DMS153 (cell line): ENCODE measurements at regions not wholly inside any gene's neighbourhood (a gene's known extent, or its start where the extent isn't known, plus 50 kb on each side); places are given as distances from the start of the nearest gene placed in this dataset.
"Not testable (repeated sequence)": the region's sequence is repeated elsewhere in the genome, so short reads cannot be mapped to it uniquely, and the experiment has no call there.

ENCODE experiments used
- DNase-seq: peaks from one replicate; lab custom pipeline; 2025; lab: John Stamatoyannopoulos, UW

DNA sequence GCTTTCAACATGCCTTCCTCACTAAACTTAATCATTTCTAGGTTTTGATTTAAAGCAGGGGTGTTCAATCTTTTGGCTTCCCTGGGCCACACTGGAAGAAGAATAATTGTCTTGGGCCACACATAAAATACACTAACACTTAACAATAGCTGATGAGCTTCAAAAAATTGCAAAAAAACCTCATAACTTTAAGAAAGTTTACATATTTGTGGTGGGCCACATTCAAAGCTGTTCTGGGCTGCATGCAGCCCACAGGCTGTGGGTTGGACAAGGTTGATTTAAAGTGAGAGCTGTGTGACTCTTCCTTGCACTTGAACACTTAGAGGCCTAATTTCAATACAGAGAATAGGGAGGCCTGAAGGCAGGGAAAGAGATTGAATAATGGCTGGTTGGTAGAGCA lies 598.3 kb downstream of the EFNA5 start:
- no peak for DNase-seq

DNA sequence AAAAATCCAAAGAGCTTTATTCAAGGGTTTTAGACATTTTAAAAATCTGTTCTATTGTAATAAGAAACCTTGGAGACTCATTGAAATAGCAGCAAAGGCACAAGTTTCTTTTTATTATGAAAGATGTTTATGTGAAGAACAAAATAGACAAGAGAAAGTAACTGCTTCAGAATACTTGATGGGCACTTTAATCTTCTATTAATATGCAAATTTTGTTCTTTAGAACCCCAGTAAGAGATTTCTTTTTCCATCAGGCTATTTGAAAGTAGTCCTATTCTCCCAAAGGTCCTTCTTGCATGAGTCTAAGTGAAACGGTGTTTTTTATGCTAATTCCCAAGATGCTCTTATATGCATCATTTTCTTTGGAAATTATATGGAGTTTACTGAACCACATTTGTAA lies 602.0 kb downstream of the EFNA5 start:
- DNase-seq: no peak

DNA sequence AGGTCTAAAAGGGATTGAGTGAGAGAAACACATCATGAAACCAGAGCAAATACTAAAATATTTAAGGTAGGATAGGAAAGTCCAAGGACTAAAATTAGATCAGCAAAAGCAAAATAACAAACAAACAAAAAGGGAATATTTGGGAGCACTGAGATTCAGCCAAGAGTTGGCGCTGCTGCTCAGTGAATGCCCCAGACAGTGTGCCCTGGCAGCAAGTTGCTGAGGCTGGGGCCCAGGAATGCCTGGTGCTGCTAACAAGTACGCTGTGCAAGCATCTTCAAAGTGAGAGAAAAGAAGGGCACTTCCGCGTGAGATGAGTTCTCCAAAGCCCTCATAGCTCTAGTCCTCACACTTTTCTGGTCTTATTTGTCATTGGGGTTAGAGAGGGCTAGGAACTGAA lies 603.3 kb downstream of the EFNA5 start:
- DNase-seq: no peak

DNA sequence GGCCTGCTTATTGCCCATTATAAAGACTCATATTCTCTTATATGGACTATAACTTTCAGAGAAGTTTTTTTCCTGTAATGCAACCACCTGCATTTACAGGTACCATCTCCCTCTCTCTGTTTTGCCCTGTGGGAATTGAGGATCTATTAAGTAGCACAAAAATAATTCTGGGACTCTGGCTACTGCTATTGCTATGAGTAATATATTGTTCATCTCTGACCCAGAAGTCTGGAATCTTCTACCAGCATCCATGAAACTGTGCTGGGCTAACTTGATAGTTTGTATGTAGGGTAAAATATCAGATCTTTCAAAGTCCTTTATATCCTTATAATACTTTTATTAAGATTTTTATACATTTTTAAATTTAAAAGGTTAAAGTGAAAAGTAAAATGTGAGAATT lies 607.2 kb downstream of the EFNA5 start:
- no peak for DNase-seq

DNA sequence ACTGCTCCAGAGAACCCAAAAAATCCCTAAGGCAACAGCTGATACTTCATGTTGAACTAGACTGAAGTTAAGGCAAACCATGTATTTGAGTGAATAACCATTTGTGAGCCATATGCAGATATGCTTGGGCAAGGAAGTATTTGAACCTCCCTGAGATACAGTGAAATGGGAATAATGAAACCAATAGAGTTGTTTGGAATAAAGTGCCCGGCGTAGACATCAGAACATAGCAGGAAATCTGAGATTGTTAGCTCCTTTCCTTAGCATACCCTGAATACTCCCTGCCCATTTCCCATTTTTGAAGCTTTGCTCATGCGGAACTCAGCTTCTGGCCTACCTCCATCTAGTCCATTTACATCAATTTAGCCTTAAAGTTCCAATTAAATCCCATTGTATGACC lies 611.9 kb downstream of the EFNA5 start:
- DNase-seq: no peak

DNA sequence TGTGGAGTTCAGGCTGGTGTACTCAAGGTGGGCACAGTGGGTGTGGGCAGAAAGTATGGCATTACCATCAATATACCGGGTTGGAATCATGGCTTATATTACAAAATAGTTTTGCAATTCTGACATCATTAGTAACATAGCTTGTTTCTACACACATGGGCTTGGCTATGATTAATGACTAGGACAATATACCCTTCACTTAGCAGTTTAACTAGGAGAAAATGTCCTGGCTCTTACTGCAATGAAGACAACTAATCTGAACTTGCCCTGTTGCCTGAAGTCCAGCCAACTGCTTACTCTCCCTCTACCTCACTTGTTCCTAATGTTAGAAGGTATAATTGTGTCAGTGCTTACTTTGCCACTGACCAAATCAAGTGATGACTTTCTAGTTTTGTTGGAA lies 612.5 kb downstream of the EFNA5 start:
- no peak for DNase-seq

DNA sequence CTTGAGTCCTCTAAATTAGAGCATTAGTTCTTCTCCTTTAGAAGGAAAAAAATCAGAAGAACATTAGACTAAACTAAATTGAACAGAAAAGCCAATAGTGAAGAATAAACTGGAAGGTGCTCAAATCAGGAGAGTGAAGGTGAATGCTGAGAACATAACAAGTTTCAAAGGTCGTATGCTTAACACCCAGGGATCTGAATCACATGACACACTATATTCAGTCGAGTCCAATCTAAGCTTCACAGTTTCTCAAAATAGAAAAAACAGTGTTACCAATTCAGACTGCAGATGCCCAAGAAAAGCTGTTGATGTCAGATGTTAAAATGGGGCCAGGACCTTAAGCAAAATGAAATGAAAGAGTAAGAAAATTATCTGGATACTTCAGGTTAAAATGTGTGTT lies 614.5 kb downstream of the EFNA5 start:
- no peak for DNase-seq

DNA sequence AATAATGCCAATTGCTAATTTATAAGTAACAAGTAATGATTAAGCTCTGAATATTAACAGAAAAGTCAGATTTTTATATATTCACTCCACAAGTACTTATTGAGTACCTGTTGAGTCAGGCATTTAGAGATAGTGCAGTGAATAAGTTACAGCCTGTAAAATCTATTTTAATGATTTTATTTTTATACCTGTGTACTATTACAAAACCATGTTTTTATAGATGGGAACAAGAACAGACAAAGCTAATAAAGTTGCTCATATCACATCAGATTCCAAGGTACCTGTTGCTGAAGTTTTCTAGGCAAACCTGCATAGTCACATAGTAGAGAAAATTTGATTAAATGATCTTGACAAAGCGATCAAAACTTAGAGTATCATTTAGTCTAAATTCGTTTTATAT lies 623.7 kb downstream of the EFNA5 start:
- no peak for DNase-seq

DNA sequence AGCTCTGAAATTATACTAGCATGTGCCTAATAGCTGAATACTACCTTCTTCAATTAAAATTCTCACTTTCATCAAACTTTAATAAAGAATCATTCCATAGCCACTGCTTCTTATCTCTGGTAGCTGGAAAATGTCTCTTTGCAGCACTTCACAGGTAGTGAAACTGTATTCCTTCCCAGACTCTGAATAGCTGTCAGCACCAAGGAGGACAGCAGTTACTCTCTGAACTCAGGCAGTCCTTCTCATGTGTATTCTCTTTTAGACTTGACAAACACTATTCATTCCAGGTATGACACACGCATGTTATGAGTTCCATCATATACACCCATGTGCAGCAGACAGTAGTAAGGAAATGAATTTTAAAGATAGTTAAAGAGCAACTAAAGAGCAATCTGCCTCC lies 627.1 kb downstream of the EFNA5 start:
- no peak for DNase-seq

DNA sequence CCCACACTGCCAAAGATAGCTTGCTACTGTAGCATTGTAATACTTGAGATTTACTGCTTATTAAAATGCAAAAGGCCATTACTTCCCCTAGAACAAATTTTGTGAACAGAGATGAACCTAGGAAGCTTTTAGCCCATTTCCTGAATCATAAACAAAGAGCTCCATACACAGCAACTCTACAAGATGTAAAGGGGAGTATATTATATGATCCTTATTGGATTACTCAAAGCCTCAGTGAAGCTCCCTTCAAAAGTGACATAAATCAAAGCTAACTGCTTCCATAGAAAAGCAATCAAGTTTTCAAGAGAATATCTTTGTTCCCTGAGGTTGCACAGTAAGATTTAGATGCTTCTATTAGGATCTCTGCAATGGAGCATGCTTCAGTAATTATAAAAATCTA lies 629.8 kb downstream of the EFNA5 start:
- no peak for DNase-seq

DNA sequence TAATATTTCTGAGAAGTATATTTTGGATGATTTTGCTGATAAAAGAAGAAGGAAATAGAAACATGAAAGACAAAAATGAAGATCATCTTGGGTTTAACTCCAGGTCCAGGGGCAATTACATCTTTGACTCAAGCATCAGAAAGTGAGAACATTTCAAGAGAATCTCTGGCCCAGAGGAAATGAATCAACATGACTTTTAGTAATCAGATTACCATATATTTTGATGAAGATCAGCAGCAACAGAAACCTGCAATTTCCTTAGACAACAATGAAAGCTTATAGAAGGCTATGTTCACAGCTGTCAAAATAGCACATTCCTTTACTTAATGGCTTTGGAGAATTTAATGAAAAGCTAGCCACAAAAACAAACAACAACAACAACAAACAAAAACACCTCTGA lies 638.1 kb downstream of the EFNA5 start:
- DNase-seq: no peak

DNA sequence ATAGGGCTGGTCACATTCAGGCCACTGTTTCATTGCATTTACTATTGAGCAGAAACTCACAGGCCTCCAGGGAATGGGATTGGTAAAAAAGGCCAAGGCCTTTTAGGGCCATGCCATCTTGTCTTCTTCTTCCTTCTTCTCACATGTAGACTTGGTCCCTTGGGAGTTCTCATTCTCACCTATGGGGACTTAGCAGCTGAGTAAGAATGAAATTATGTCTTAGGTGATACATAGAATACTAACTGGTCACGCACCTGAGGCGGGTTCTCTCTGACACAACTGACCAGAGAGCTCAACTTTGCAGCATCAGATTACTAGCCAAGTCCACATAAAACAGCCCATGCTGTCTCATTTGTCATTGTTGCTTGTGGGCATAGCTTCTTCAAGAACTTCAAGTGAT lies 641.8 kb downstream of the EFNA5 start:
- DNase-seq: no peak

DNA sequence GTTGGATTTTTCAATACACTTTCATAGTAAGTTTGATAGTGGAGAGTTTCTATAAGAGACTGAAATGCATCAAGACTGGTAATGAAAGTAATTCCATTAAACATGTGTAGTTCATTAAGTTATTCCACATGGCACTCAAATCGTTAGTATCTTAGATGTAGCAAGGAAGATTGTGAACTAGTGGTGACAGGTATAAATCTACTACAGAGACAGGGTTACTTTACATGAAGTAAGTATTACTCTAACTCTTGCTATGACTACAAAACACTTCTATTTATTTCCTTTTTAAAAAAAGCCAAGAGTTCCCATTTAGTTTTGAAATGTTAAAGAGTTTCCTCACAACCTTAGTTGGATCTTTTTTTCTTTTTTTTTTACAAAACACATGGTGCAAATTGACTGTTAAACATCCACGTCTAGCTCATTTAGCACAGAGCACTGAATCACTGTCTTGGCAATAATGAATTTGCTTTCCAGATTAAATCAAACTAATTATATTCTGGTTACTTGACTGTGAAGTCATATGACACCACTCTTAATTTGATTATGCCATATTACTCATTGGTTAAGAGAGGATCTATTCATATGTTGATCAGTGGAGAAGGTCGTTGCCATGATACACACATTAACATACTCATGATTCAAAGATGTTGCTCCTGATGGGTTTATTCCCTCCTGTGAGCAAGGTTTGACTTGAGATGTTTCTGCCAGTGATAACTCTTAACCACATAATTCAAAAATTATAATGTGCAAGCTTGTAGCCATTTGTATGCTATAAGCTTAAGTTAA lies 644.8 kb downstream of the EFNA5 start:
- DNase-seq: no peak

DNA sequence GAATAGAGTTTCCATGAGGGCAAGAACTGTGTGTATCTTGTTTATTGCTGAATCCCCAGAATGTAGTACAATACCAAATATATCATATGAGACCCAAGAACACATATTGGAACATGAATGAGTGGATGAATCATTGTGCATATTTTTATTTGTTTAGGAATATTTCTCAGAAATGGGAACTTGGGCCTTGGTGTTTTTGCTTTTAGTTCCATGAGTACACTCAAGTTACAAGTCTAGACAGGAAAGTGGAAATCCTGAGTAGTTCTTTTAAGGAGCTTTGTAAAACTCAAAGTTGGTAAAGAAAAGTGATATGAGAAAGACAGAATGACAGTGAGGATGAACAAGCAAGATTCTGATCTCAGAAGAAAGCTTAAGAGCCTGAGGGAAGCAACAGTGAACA lies 647.0 kb downstream of the EFNA5 start:
- DNase-seq: no peak

DNA sequence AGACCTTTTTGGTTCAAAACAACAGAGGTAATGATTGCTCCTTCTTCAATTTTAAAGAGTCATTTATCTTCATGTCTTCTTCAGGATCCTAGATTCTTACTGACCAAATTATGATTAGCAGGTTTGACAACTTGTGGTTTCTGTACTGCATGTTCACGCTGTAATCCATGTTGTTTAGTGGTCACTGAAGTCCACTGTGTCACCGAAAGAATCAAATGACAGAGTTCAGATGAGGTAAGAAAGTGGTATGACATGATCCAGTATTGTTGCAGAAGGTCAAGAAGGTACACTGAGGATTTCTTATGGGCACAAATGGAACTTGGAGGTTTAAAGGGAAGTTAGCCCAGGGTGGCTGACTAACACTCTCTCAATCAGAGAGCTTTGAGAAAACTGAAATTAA lies 649.2 kb downstream of the EFNA5 start:
- DNase-seq: no peak

DNA sequence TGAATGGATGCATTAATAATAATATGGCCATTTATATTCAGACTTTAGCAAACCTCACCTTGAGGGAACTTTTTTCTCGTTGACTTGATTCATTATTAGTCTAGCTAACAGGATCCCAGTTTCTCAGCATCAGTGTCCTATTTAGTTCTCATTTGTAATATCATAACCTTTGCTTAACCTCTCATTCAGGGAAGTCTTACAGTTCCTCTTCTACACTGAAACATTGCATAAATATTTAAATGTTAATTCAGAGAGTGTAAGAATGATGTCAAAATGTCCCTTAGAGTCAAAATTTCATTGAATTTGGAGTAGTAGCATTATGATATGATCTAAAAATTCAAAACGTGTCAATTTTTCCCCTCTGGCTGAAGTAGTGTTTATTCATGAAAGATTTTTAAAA lies 650.1 kb downstream of the EFNA5 start:
- no peak for DNase-seq

DNA sequence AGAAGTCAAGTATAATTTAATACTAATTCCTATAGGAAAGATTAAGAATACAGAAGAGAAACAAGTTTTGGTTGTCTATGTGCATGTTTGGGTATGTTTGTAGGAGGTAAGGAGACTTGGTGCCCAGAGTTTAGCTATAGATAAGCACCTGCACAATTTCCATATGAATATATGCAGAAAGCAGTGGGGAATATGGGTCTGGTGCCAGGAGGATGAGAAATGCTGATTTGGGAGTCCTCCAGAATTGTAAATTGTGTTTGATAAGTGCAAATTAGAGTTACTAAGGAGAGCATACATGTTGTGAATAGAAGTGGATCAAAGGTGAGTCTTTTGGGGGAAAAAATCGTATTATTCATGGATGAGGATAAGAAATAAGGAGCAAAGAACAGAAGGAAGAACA lies 653.1 kb downstream of the EFNA5 start:
- no peak for DNase-seq

DNA sequence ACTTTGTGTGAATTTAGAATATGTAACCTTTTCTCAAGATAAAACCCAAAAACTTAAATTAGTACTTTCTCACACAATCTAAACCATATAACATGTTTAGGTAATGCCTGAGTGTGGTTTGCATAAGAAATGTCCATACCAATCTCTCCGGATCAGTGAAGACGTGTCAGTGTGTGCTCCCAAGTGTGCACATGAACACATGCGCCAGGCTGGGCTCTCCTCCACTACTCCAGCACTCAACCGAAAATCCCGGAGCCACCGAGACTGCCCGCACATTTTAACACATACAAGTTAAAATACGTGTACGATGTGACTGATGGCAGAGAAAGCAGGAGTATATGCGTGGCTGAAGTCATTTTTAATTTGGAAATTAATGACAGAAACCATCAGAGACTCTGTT lies 658.4 kb downstream of the EFNA5 start:
- no peak for DNase-seq

DNA sequence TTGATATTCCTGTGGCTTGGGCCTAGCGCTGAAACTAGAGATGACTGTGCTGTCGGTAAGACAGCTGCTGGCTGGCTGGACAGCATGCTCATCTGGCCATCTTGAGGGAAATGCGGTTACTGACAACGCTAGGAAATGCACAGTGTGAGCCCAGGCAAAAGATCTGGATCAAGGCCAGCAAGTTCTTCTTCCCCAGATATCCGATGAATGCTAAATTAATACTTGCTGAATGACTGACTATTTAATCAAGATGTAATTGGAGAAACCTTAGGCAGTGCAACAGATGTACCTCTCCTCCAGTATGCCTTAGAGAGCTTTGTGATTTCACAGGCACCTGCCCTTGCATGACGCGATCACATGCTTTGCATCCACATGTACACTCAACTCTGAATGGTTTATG lies 659.1 kb downstream of the EFNA5 start:
- DNase-seq: no peak

DNA sequence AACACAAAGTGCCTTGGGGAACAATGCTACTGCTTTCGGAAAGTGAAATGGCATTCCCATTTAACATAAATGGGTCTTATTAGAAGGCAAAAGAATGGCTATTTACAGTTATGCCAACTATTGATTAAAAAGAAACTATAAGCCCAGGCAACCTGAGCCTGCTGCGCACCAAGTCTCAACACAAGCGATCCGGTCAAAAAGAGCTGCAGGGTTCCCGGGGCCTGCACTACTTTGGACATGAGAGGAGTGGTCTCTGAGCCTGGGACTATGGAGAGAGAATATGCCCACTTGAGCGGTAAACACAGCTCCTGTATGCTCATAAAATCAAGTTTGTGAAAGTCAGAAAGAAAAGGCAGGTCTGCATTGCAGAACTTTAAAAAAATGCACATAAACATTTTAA lies 660.7 kb downstream of the EFNA5 start:
- no peak for DNase-seq

DNA sequence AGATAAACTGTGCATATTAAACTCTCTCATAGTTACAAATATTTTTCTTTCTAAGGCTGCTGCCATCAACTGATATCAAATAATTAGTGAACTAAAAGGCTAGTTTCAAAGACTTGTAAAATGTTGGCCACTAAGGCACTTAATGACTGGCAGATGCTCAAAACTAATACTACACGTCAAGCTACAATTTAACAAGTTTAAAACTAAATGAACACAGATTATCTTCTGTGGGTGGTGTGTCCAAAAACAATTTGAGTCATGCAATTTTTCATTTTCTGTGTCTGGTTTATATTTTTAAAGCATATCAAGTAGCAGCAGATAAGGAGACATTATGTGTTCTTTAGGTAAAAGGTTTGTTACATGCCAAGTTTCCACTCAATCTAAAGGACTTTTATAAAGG lies 665.1 kb downstream of the EFNA5 start:
- no peak for DNase-seq

DNA sequence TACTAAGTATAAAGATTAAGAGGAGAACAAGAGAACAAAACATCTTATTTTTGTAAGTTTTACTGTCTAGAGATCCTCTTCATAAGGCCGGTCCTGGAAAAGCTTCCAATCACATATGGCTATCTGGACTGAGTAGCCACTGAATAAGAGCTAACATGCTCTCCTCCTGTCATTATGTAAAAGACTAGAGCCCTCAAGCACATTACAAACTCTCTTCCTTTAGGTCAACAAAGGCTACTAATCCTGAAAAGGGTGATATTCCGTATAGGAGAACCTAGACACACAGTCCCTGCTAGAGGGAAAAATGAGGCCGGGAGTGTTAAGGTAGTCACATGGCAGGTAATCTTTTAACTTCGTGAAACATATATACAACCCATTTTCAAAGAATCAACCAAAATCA lies 665.6 kb downstream of the EFNA5 start:
- no peak for DNase-seq

DNA sequence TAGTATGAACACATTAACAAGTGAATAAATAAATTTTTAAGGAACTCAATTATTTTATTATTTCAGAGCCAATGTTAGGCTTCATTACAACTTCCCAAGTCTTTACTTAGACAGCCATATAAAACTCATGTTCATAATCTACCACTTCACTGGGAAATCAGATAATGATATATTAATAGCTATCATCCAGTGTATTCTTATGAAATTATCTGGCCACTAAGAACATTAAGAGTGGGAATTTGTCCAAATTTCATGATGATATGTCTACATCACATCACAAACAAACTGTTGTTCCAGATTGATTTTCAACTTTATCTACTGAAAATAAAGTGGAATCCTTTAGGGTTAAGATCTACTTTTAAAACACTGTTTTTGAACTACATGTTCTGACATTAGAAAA lies 668.6 kb downstream of the EFNA5 start:
- no peak for DNase-seq

DNA sequence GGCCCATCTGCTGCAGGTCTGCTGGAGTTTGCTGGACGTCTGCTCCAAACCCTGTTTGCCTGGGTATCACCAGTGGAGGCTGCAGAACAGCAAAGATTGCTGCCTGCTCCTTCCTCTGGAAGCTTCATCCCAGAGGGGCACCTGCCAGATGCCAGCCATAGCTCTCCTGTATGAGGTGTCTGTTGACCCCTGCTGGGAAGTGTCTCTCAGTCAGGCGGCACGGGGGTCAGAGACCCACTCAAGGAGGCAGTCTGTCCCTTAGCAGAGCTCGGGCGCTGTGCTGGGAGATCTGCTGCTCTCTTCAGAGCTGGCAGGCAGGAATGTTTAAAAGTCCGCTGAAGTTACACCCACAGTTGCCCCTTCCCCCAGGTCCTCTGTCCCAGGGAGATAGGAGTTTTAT lies 671.2 kb downstream of the EFNA5 start:
- not testable (repeated sequence) for DNase-seq

DNA sequence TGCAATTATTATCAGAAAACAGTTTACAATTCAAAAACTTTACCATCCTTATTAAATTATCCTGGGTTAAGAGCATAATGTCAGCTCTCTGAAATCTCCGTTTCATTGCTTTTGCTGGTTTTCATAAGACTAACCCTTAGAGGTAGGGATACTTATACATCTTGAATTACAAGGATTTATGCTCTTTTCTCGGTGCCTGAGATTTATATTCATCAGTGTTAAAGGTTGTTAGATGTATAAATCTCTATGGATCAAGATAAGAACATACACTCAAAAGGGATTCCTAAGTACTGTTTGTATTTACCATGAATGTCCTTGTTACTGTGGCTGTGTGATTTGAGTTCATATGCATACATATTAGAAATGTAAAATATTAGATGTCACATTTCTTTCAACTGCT lies 684.7 kb downstream of the EFNA5 start:
- DNase-seq: no peak
